ENCODE measurements at regions not wholly inside any gene's neighbourhood (a gene's known extent, or its start where the extent isn't known, plus 50 kb on each side); places are given as distances from the start of the nearest gene placed in this dataset.

DNA sequence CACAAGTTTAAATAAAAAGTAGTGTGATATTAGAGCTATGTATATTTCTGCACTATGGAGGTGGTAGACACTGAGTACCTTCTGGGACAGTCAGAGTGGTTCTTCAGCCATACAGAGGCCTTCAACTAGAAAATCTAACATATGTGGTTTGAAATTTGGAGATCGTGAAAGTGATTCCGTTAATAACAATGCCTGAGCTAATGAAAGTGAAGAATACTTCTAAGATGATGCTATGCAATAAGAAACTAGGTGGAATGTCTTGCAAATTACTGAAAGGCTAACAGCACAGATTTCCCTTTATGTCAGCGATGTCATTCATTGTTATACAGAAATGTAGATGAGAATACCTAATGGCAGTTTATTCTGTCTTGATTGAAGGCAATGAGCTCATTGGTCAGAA is 1984.7 kb upstream of the RAG2 start:
- Histone ChIP-seq H3K4me3 (ENCODE audit: low read depth, low read length) (no peak overlapping the region), H3K27me3 (ENCODE audit: control insufficient read depth, insufficient read depth, low read length) (no peaks in the 10 kb centered on the region), H3K27ac (ENCODE audit: low read depth, low read length) (no peak overlapping the region), H3K9me3 (ENCODE audit: control insufficient read depth, insufficient read depth, low read length) (no peaks in the 10 kb centered on the region)
- ChIA-PET POLR2A (no interaction called here), CTCF (no interaction called here)
- no peak for DNase-seq (ENCODE audit: low read depth, low spot score)
- no peak for TF ChIP-seq CTCF (IDR thresholded peaks at IDR 0.05; ENCODE audit: low read depth, low read length)

- Histone ChIP-seq H3K27ac (ENCODE audit: low read depth, low read length) (no peak overlapping the region), H3K27me3 (ENCODE audit: control insufficient read depth, insufficient read depth, low read length) (no peaks in the 10 kb centered on the region), H3K4me3 (ENCODE audit: low read depth, low read length) (no peak overlapping the region), H3K9me3 (ENCODE audit: control insufficient read depth, insufficient read depth, low read length) (no peaks in the 10 kb centered on the region)
- no peak for TF ChIP-seq CTCF (IDR thresholded peaks at IDR 0.05; ENCODE audit: low read depth, low read length)
- no peak for DNase-seq (ENCODE audit: low read depth, low spot score)
- ChIA-PET CTCF (no interaction called here), POLR2A (interaction anchor here (0.6 kb wide), 1 partner anchor 173 kb away, joined by 8 read pairs; no protein-coding TSS in a partner anchor)
Measured at GRCh38 chr11:38582151-38582550, 1984.1 kb upstream of the RAG2 start.

- Histone ChIP-seq H3K9me3 (ENCODE audit: control insufficient read depth, insufficient read depth, low read length) (no peaks in the 10 kb centered on the region), H3K27ac (ENCODE audit: low read depth, low read length) (no peak overlapping the region), H3K4me3 (ENCODE audit: low read depth, low read length) (no peak overlapping the region), H3K27me3 (ENCODE audit: control insufficient read depth, insufficient read depth, low read length) (no peaks in the 10 kb centered on the region)
- ChIA-PET POLR2A (no interaction called here), CTCF (no interaction called here)
- no peak for DNase-seq (ENCODE audit: low read depth, low spot score)
- TF ChIP-seq CTCF (IDR thresholded peaks at IDR 0.05; ENCODE audit: low read depth, low read length): no peak
Measured at GRCh38 chr11:38577769-38578168, 1979.7 kb upstream of the RAG2 start.

DNA sequence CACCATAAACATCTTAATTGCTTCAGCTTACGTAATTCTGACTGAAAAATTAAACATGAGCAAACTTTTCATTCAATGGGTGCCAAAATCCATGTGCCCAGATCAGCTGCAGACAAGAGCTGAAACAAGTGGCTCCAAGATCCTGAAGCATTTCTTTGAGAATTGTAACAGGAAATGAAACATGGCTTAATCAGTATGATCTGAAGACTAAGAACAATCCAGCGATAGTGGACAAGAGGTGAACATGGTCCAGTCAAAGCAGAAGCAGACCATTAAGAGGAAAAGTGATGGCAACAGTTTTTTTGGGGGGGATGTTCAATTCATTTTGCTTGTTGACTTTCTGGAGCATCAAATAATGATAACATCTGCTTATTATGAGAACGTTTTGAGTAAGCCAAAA is 1964.5 kb upstream of the RAG2 start:
- DNase-seq (ENCODE audit: low read depth, low spot score): no peak
- Histone ChIP-seq H3K9me3 (ENCODE audit: control insufficient read depth, insufficient read depth, low read length) (no peaks in the 10 kb centered on the region), H3K27ac (ENCODE audit: low read depth, low read length) (no peak overlapping the region), H3K4me3 (ENCODE audit: low read depth, low read length) (no peak overlapping the region), H3K27me3 (ENCODE audit: control insufficient read depth, insufficient read depth, low read length) (no peaks in the 10 kb centered on the region)
- no peak for TF ChIP-seq CTCF (IDR thresholded peaks at IDR 0.05; ENCODE audit: low read depth, low read length)
- ChIA-PET CTCF (no interaction called here), POLR2A (no interaction called here)

- Histone ChIP-seq H3K27me3 (ENCODE audit: control insufficient read depth, insufficient read depth, low read length) (no peaks in the 10 kb centered on the region), H3K9me3 (ENCODE audit: control insufficient read depth, insufficient read depth, low read length) (no peaks in the 10 kb centered on the region), H3K4me3 (ENCODE audit: low read depth, low read length) (no peak overlapping the region), H3K27ac (ENCODE audit: low read depth, low read length) (no peak overlapping the region)
- DNase-seq (ENCODE audit: low read depth, low spot score): peak; percentile 7
- CTCF ChIA-PET: no interaction called here
- no peak for TF ChIP-seq CTCF (IDR thresholded peaks at IDR 0.05; ENCODE audit: low read depth, low read length)
- POLR2A ChIA-PET: no interaction called here
Measured at GRCh38 chr11:38553148-38553547, 1955.1 kb upstream of the RAG2 start.
